NCI-H146 (cell line): ENCODE measurements at regions not wholly inside any gene's neighbourhood (a gene's known extent, or its start where the extent isn't known, plus 50 kb on each side); places are given as distances from the start of the nearest gene placed in this dataset.

Source experiments
- DNase-seq: peaks from one replicate; lab custom pipeline; 2025; lab: John Stamatoyannopoulos, UW

GRCh38 chr11:116255321-116255953 lies 517.4 kb downstream of the BUD13 start:
- peak; percentile 24 for DNase-seq

DNA sequence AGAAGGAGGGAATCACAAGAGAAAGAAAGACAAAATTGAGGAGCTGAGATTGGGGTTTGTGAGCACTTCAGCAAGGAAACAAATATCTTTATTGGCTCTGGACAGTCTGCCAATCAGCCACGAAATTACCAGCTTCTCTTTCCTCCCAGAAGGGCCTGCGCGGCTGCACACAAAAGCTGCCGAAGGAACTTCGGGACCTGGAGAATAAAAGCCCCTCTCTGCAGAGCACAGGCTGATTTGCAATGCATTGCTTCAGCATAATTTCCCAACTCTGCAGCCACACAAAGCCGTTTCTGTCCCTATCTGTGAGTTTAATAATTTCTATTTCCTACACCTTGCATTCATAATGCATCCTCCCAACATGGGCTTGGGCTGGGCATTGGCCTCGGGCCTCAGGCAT lies 522.6 kb downstream of the BUD13 start:
- DNase-seq = no peak

- DNase-seq = no peak
Observed at GRCh38 chr11:116249561-116249960, 523.2 kb downstream of the BUD13 start.

DNA sequence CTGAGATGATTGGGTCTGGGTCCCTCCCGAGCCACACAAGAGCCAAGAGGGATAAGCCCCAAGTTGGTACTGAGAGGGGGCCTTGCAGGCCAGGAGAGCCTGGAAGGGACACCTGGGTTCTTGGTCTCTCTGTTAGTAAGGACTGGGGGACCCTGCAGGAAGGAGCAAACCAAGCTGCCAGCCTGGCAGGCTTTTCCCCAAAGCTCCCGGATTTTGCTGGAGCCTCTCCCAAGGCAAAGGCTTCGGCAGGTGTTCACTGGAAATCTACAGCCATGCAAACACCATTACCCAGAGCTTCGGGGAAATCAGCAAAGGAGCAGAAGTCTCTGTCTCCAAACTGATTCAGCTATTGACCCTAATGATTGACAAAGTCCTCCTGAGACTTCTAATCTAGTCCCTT lies 527.9 kb downstream of the BUD13 start:
- no peak for DNase-seq

GRCh38 chr11:116244439-116244838 lies 528.3 kb downstream of the BUD13 start:
- DNase-seq = no peak

GRCh38 chr11:116243991-116244390 lies 528.8 kb downstream of the BUD13 start:
- DNase-seq = peak; percentile 48

DNA sequence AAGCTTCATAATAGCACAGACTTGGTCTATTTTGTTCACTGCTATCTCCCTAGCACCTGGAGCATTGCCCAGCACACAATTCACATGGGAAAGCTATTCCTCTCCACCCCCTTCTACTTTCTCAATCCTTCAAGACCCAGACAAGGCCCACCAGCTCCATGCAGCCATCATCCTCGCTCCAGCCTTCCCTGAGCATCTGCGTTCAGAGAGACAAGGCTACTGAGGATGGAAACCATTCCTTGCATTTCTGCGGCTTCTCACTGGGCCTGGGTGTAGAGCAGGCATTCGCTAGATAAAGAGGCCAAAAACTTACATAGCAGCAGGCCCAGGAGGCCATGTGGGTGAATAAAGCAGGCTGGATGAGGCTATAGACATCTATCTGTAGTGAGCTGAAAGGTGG lies 530.8 kb downstream of the BUD13 start:
- DNase-seq = no peak

- DNase-seq = no peak
Observed at GRCh38 chr11:116240710-116241109, 532.1 kb downstream of the BUD13 start.

DNA sequence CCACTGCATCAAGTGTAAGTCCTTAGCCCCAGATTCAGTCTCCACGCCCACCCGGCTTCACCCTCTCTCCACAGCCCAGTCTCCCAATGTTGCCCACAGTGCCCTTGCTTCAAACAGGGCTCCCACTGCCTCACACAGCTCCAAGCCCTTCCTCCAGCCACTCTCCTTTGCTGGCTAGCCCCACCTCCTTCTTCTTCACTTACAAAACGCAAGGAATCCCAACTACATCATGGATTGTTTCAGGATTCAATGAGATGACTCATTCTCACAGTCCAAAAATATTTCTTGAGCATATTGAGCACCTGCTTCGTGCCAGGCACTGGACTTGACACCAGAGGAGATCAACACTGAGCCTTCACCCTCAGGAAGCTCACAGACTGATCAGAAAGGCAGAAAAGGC lies 533.5 kb downstream of the BUD13 start:
- DNase-seq = no peak

GRCh38 chr11:116234989-116235568 lies 537.7 kb downstream of the BUD13 start:
- peak; percentile 98 for DNase-seq

- no peak for DNase-seq
Observed at GRCh38 chr11:116233561-116233960, 539.2 kb downstream of the BUD13 start.

GRCh38 chr11:116232364-116232828 lies 540.4 kb downstream of the BUD13 start:
- peak; percentile 52 for DNase-seq

GRCh38 chr11:116231543-116231942 lies 541.2 kb downstream of the BUD13 start:
- DNase-seq = no peak

DNA sequence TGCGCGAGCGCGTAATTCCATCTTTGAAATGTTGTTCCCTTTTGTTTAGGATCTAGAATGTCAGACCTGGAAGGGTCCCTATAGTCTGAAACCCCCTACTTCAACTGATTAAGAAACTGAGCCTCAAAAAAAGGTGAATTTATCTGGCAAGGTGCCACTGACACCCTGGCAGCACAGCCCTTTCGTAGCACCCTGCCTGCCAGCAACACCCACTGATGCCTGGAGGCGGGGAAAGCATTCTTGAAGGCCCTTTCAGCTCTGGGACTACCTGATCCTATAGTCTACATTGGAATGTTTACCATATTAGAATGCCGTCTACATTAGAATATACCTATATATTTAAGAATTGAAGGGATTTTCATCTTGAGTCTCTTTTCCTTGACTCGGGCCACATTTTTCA lies 542.3 kb downstream of the BUD13 start:
- DNase-seq = no peak

DNA sequence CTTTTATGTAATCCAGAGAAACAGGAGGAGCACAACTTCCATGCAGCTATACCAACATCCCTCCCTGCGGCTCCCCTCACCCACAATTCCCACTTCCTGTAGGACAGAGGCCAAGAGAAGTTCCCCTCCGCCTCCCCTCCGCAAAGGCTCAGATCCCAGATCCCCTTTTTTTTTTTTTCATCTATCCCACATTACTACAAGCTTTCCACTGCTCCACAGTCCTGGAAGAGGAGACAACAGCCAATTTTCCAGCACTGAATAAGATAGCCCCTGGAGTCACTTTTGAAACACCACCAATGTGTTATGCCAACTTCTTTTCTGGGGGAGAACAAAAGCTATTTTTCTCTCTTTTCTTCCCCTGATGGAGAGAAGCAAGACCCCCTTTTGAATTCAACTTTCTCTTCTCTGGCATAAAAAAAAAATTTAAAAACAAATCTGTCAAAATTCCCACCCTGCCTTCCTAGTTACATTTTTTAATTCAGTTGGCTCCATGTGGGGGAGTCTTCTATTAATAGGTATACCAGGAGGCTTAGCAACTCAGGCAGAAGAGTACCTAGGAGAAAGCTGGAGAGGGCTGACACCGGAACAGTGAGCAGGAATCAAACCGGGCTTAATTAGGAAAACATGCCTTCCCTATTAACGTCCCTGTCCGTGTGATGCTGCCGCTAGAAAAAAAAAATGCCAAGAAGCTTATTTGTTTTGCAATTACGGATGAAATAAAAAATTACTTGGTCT lies 543.4 kb downstream of the BUD13 start:
- DNase-seq = peak; percentile 68

DNA sequence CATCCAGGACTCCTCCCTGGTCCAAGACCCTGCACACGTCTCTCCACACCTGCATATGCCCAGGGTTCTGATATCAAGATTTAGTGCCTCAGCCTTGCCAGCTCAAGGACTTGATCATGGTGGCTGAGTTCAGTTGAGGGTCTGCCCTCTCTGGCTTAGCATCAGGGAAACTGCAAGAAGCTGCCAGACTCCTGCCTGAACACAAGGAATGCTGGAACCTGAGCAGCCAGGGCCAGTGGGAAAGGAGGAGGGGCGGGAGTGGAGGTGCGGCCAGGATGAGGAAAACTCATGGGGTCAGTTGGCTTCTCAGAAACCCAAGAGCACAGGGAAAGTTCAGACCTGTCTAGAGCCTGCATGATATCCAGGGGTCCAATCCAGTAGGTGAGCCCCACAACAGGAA lies 546.1 kb downstream of the BUD13 start:
- DNase-seq = no peak

- peak; percentile 33 for DNase-seq
Observed at GRCh38 chr11:116225784-116226585, 546.8 kb downstream of the BUD13 start.

GRCh38 chr11:116225236-116225635 lies 547.6 kb downstream of the BUD13 start:
- no peak for DNase-seq

- no peak for DNase-seq
Observed at GRCh38 chr11:116224889-116225200, 547.9 kb downstream of the BUD13 start.

DNA sequence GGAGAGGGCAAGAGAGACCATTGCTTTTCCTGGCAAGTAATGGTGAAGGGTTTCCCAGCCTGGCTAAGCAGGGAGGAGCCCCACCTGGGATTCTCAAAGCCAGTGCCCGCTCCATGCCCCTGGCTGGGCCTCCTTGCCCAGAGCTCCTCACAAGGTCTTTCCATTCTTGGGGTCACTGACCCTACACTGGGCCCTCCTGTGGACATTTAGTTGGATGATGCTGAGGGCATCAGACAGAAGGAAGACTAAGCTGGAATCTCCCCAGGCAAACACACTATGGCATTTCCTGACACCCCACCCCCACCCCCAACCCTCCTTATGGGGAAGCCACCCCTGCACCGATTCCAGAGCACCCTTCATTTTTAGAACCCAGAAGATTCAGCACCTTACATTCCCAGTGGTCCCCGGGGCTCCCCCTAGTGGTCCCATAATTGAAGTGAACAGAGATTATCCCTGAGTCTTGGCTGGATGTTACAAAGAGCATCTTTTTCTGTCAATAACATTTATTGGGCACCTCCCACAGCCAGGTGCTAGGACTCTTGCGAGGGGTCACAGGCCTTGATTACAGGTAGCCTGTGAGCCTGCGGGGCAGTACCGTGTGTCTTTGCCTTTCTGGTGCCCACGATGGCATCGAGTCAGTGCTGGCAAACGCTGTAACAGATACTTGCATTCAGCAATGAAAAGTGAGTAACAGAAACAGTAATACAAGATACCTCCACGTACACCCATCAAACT lies 548.5 kb downstream of the BUD13 start:
- DNase-seq = peak; percentile 68

DNA sequence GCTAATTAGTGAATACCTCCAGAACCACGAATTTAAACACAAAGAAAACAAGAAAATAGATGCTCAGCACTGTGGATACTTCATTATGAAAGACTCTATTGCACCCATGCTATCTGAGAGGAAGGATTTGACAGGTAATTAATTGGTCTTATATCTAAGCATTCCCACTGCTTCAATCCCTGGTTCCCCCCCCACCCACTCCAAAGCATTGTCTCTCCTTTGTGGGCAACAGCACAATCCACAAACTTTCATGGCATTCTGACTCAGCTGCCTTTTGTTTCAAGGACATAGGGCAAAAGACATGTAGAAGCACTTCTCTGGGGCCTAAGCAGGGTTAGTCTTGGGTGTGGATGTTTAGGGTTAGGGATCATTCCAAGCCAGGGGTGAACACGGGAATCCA lies 551.4 kb downstream of the BUD13 start:
- DNase-seq = no peak

GRCh38 chr11:116219171-116219635 lies 553.6 kb downstream of the BUD13 start:
- no peak for DNase-seq
